Panc1 (cell line): ENCODE measurements at regions not wholly inside any gene's neighbourhood (a gene's known extent, or its start where the extent isn't known, plus 50 kb on each side); places are given as distances from the start of the nearest gene placed in this dataset.

Experiments used
- ATAC-seq: fragments of 200-7000 bp; cut with Tn5 transposase; 2 replicates; pipeline ENCODE4 v1.9.1; 2020; ENCODE audit warnings: mild to moderate bottlenecking, moderate library complexity
- BruUV-seq: library from RNA; stranded (reverse); fragments of 400-500 nt; replicated peaks from 2 replicates; lab custom pipeline; 2021; lab: Mats Ljungman, UMichigan
- CTCF ChIA-PET: fragments of 300-600 bp; sonication (Branson Sonifier 250); formaldehyde crosslinking; loops from one replicate; lab custom pipeline; 2022; ENCODE audit warnings: antibody characterized with exemption; lab: Charles Lee
- POLR2A ChIA-PET: fragments of 300-600 bp; sonication (Branson Sonifier 250); formaldehyde crosslinking; loops from one replicate; lab custom pipeline; 2022; ENCODE audit warnings: antibody characterized with exemption; lab: Charles Lee
- DNase-seq: peaks from one replicate; pipeline ENCODE4 v3.0.0-alpha.2; 2010; ENCODE audit warnings: low read depth, low spot score
- H3K27ac ChIP-seq: 2 replicates; pipeline ENCODE4 v1.5.1; 2011; ENCODE audit warnings: mild to moderate bottlenecking, low read length, inconsistent platforms
- H3K27me3 ChIP-seq: fragments of 200-500 bp; sonication (Bioruptor generic); 2 replicates; pipeline ENCODE4 v1.6.0; 2014; ENCODE audit warnings: low read length, inconsistent platforms; ENCODE audit not compliant: control insufficient read depth, insufficient read depth
- H3K36me3 ChIP-seq: fragments of 200-500 bp; sonication (Bioruptor generic); 2 replicates; pipeline ENCODE4 v1.5.1; 2014; ENCODE audit warnings: inconsistent platforms, mild to moderate bottlenecking, low read length, moderate library complexity; ENCODE audit not compliant: control insufficient read depth, insufficient read depth
- H3K4me1 ChIP-seq: 2 replicates; pipeline ENCODE4 v1.5.1; 2011; ENCODE audit warnings: inconsistent platforms, mild to moderate bottlenecking, low read length, moderate library complexity; ENCODE audit not compliant: control insufficient read depth, insufficient read depth
- H3K4me3 ChIP-seq, 2 experiments: 2 replicates each; pipeline ENCODE4 v1.5.1; 2011 to 2012; ENCODE audit warnings: low read depth in 2 of 2, low read length in 2 of 2, mild to moderate bottlenecking in 2 of 2, inconsistent platforms in 1 of 2, moderate library complexity in 1 of 2
- H3K9me3 ChIP-seq: fragments of 200-500 bp; sonication (Bioruptor generic); 2 replicates; pipeline ENCODE4 v1.5.1; 2014; ENCODE audit warnings: low read depth, mild to moderate bottlenecking, inconsistent platforms, low read length, moderate library complexity; ENCODE audit not compliant: control insufficient read depth, insufficient read depth
- POLR2AphosphoS5 ChIP-seq: IDR thresholded peaks from 2 replicates; pipeline ENCODE4 v1.6.1; 2012; ENCODE audit warnings: mild to moderate bottlenecking, low read depth, low read length, moderate library complexity
- SIN3A ChIP-seq: IDR thresholded peaks from 2 replicates; pipeline ENCODE4 v1.6.1; 2012; ENCODE audit warnings: low read depth, mild to moderate bottlenecking, low read length, moderate library complexity, borderline replicate concordance; ENCODE audit not compliant: insufficient read depth
- TCF7L2 ChIP-seq: IDR thresholded peaks from 2 replicates; pipeline ENCODE4 v1.6.1; 2011; ENCODE audit warnings: mild to moderate bottlenecking, low read depth, low read length, inconsistent platforms
- in situ Hi-C: cut with HindIII; loops from 2 replicates; pipeline ENCODE4 v1.10.0; 2016; ENCODE audit warnings: low sequenced_read_pairs, low pct_unique_long_range_greater_than_20kb
- intact Hi-C: fragments of 100-400 bp; cut with micrococcal nuclease; formaldehyde crosslinking; loops from one replicate; pipeline ENCODE4 v1.10.0; 2022; ENCODE audit not compliant: unreplicated experiment
- TF ChIP-seq, protein P1 (sequence below): fragments of 450-650 bp; IDR thresholded peaks from 2 replicates; pipeline ENCODE4 v1.5.1; 2017; ENCODE audit warnings: mild to moderate bottlenecking
- TF ChIP-seq, protein P2 (sequence below), 2 experiments: IDR thresholded peaks; 2 replicates each; pipeline ENCODE4 v1.6.1; 2011 to 2012; ENCODE audit warnings: low read depth in 2 of 2, control low read depth in 1 of 2, low read length in 1 of 2, mild to moderate bottlenecking in 1 of 2, moderate library complexity in 1 of 2; ENCODE audit not compliant: insufficient read depth in 1 of 2

DNA sequence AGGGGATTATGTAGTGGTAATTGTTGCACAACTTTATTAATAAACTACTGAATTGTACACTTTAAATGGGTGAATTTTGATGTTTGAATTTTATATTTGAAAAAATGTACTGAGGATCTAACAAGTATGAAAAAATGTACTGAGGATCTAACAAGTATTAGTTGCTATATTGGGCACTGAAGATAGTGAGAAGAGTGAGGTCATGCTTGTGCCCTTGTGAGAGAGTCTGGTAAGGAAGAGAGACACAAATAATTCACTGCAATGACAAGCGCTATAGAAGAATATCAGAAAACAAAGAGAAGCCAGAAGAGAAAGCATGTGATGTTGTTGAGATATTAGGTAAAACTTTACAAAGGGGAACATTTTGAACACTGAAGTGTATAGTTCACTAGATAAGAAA, 137.6 kb downstream of the DTWD1 start:
- POLR2A ChIA-PET = no interaction called here
- peaks cover 8% of the 10 kb centered on the region; the same call in 1 of the 2 replicates for H3K9me3 ChIP-seq
- H3K36me3 ChIP-seq = no peaks in the 10 kb centered on the region; the same call in 1 of the 2 replicates
- CTCF ChIA-PET = no interaction called here
- no peaks in the 10 kb centered on the region for H3K27me3 ChIP-seq
- H3K4me3 ChIP-seq = no peak overlapping the region
- H3K27ac ChIP-seq = no peak overlapping the region
- intact Hi-C loops (no loop called here), in situ Hi-C loops (no loop called here)
- no TSS peak for BruUV-seq
- no peaks in the 10 kb centered on the region for H3K4me1 ChIP-seq
- ATAC-seq = no peak
- no peak for DNase-seq
- TF ChIP-seq TCF7L2 (no peak), POLR2AphosphoS5 (no peak), SIN3A (no peak)
- TF ChIP-seq, protein P1, sequence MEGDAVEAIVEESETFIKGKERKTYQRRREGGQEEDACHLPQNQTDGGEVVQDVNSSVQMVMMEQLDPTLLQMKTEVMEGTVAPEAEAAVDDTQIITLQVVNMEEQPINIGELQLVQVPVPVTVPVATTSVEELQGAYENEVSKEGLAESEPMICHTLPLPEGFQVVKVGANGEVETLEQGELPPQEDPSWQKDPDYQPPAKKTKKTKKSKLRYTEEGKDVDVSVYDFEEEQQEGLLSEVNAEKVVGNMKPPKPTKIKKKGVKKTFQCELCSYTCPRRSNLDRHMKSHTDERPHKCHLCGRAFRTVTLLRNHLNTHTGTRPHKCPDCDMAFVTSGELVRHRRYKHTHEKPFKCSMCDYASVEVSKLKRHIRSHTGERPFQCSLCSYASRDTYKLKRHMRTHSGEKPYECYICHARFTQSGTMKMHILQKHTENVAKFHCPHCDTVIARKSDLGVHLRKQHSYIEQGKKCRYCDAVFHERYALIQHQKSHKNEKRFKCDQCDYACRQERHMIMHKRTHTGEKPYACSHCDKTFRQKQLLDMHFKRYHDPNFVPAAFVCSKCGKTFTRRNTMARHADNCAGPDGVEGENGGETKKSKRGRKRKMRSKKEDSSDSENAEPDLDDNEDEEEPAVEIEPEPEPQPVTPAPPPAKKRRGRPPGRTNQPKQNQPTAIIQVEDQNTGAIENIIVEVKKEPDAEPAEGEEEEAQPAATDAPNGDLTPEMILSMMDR = no peak
- TF ChIP-seq, protein P2, sequence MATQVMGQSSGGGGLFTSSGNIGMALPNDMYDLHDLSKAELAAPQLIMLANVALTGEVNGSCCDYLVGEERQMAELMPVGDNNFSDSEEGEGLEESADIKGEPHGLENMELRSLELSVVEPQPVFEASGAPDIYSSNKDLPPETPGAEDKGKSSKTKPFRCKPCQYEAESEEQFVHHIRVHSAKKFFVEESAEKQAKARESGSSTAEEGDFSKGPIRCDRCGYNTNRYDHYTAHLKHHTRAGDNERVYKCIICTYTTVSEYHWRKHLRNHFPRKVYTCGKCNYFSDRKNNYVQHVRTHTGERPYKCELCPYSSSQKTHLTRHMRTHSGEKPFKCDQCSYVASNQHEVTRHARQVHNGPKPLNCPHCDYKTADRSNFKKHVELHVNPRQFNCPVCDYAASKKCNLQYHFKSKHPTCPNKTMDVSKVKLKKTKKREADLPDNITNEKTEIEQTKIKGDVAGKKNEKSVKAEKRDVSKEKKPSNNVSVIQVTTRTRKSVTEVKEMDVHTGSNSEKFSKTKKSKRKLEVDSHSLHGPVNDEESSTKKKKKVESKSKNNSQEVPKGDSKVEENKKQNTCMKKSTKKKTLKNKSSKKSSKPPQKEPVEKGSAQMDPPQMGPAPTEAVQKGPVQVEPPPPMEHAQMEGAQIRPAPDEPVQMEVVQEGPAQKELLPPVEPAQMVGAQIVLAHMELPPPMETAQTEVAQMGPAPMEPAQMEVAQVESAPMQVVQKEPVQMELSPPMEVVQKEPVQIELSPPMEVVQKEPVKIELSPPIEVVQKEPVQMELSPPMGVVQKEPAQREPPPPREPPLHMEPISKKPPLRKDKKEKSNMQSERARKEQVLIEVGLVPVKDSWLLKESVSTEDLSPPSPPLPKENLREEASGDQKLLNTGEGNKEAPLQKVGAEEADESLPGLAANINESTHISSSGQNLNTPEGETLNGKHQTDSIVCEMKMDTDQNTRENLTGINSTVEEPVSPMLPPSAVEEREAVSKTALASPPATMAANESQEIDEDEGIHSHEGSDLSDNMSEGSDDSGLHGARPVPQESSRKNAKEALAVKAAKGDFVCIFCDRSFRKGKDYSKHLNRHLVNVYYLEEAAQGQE (IDR thresholded peaks at IDR 0.05; ENCODE audit: insufficient read depth in 1 of 2, low read depth in 2 of 2, low read length in 1 of 2) = no peak

DNA sequence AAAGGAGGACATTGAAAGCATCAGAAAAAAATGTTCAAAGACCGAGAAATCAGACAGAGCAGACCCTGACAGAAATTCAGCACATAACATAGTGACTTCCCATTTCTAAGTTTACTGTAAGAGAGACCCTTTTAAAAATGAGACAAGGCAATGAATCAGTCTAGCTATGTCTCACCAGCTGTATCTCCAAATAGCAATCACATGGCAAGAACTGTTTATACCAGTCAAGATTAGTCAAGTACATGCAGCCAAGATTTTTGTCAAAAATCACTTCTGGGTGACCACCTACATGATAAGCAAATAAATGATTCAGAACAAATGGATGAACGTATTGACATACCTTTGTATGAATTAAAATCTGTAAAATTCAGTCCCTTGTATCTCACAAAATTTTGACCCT, 138.0 kb downstream of the DTWD1 start:
- TF ChIP-seq SIN3A (no peak), POLR2AphosphoS5 (no peak), TCF7L2 (no peak)
- TF ChIP-seq, protein P1 = no peak
- ChIA-PET POLR2A (no interaction called here), CTCF (no interaction called here)
- no peaks in the 10 kb centered on the region for H3K27me3 ChIP-seq
- peaks cover 8% of the 10 kb centered on the region; the same call in 1 of the 2 replicates for H3K9me3 ChIP-seq
- in situ Hi-C loops (no loop called here), intact Hi-C loops (no loop called here)
- no peak overlapping the region for H3K27ac ChIP-seq
- no TSS peak for BruUV-seq
- no peaks in the 10 kb centered on the region; the same call in 1 of the 2 replicates for H3K36me3 ChIP-seq
- H3K4me1 ChIP-seq = no peaks in the 10 kb centered on the region
- DNase-seq = no peak
- ATAC-seq = no peak
- H3K4me3 ChIP-seq = no peak overlapping the region
